GM12872 (cell line): ENCODE measurements at regions not wholly inside any gene's neighbourhood (a gene's known extent, or its start where the extent isn't known, plus 50 kb on each side); places are given as distances from the start of the nearest gene placed in this dataset.

ENCODE experiments used
- CTCF ChIP-seq: IDR thresholded peaks from 3 replicates; pipeline ENCODE4 v1.5.1; 2011; ENCODE audit warnings: low read depth, mild to moderate bottlenecking, low read length, moderate library complexity; ENCODE audit not compliant: insufficient read depth

GRCh38 chr22:22374163-22374562, 129.6 kb downstream of the VPREB1 start:
- TF ChIP-seq CTCF: no peak

- TF ChIP-seq CTCF: no peak
Measured at GRCh38 chr22:22374579-22374978, 130.0 kb downstream of the VPREB1 start.

- TF ChIP-seq CTCF: no peak
Measured at GRCh38 chr22:22375576-22376351, 131.2 kb downstream of the VPREB1 start.

- no peak for TF ChIP-seq CTCF
Measured at GRCh38 chr22:22376352-22376706, 131.7 kb downstream of the VPREB1 start.

- TF ChIP-seq CTCF: no peak
Measured at GRCh38 chr22:22377335-22377734, 131.2 kb downstream of the ZNF280B start.

GRCh38 chr22:22378446-22379415, 129.8 kb downstream of the ZNF280B start:
- no peak for TF ChIP-seq CTCF
